SK-N-SH treated with all-trans-retinoic acid at 6 μM for 48 hours (cell line): ENCODE measurements at regions not wholly inside any gene's neighbourhood (a gene's known extent, or its start where the extent isn't known, plus 50 kb on each side); places are given as distances from the start of the nearest gene placed in this dataset.
"Not testable (repeated sequence)": the region's sequence is repeated elsewhere in the genome, so short reads cannot be mapped to it uniquely, and the experiment has no call there.

Source experiments
- ATAC-seq: fragments of 200-7000 bp; cut with Tn5 transposase; 3 replicates; pipeline ENCODE4 v1.9.1; 2020; ENCODE audit warnings: mild to moderate bottlenecking, moderate library complexity
- ESRRG ChIP-seq: fragments of 250-450 bp; sonication (Bioruptor Pico); IDR thresholded peaks from 2 replicates; pipeline ENCODE4 v1.6.1; 2021; ENCODE audit warnings: mild to moderate bottlenecking
- ISL1 ChIP-seq: fragments of 250-450 bp; sonication (Bioruptor Pico); IDR thresholded peaks from 2 replicates; pipeline ENCODE4 v2.1.2; 2022; ENCODE audit warnings: mild to moderate bottlenecking, moderate library complexity
- PATZ1 ChIP-seq: fragments of 250-450 bp; sonication (Bioruptor Pico); IDR thresholded peaks from 2 replicates; pipeline ENCODE4 v1.8.0; 2020; ENCODE audit warnings: mild to moderate bottlenecking, moderate library complexity, borderline replicate concordance
- ZNF70 ChIP-seq: fragments of 450-650 bp; formaldehyde crosslinking; IDR thresholded peaks from 2 replicates; pipeline ENCODE4 v1.5.0; 2020; ENCODE audit warnings: mild to moderate bottlenecking, moderate library complexity

- ATAC-seq, result no peak
- TF ChIP-seq PATZ1 (CRISPR knock-in tag) (no peak), ESRRG (no peak), ZNF70 (no peak), ISL1 (CRISPR knock-in tag) (no peak)
- TF ChIP-seq, all 23 proteins: peak for 0
Measured at GRCh38 chr4:87920478-87920877, 55.0 kb upstream of the SPP1 start.

- ATAC-seq, result not testable (repeated sequence)
Measured at GRCh38 chr4:87921626-87922479, 53.7 kb upstream of the SPP1 start.

DNA sequence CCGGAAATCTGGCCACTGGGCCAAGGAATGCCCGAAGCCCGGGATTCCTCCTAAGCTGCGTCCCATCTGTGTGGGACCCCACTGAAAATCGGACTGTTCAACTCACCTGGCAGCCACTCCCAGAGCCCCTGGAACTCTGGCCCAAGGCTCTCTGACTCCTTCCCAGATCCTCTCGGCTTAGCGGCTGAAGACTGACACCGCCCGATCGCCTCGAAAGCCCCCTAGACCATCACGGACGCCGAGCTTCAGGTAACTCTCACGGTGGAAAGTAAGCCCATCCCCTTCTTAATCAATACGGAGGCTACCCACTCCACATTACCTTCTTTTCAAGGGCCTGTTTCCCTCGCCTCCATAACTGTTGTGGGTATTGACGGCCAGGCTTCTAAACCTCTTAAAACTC is 51.4 kb upstream of the SPP1 start:
- not testable (repeated sequence) for ATAC-seq
